Ovary (tissue), 7 donors: ENCODE measurements at regions not wholly inside any gene's neighbourhood (a gene's known extent, or its start where the extent isn't known, plus 50 kb on each side); places are given as distances from the start of the nearest gene placed in this dataset.
A peak's percentile ranks its signal among the peaks of the same experiment; 100 is the strongest.

Experiments used
- DNase-seq, 5 donors: peaks; one replicate each; pipeline ENCODE4 v3.0.0-alpha.2; 2019 to 2020
- H3K27ac ChIP-seq, 2 donors: fragments of 200-600 bp; one replicate each; pipeline versions ENCODE4 v1.5.1 to v1.8.0; 2019 to 2022
- H3K27me3 ChIP-seq: fragments of 200-600 bp; one replicate; pipeline ENCODE4 v1.8.0; 2022
- H3K36me3 ChIP-seq: fragments of 200-600 bp; sonication (generic); one replicate; pipeline ENCODE4 v1.5.1; 2019
- H3K4me1 ChIP-seq: one replicate; pipeline ENCODE4 v1.8.1; 2013; ENCODE audit warnings: mild to moderate bottlenecking, moderate library complexity; ENCODE audit not compliant: insufficient read depth
- H3K4me3 ChIP-seq: fragments of 200-600 bp; sonication (generic); one replicate; pipeline ENCODE4 v1.5.1; 2017
- H3K9me3 ChIP-seq, 2 donors: fragments of 200-600 bp in 1 of 2; sonication (generic) in 1 of 2; one replicate each; pipeline versions ENCODE4 v1.5.1 to v1.8.1; 2013 to 2019; ENCODE audit warnings: mild to moderate bottlenecking in 1 of 2, moderate library complexity in 1 of 2
- EP300 ChIP-seq: sonication (generic); formaldehyde crosslinking; IDR thresholded peaks from one replicate; pipeline ENCODE4 v1.6.1; 2017; ENCODE audit warnings: antibody characterized with exemption
- POLR2A ChIP-seq: fragments of 450-650 bp; IDR thresholded peaks from one replicate; pipeline ENCODE4 v1.6.1; 2017; ENCODE audit warnings: antibody characterized with exemption, mild to moderate bottlenecking, moderate library complexity
- WGBS, 3 donors: extraction: QIAGEN DNeasy Blood & Tissue Kit in 1 of 3; methylation state at CpG; one replicate each; pipeline versions ENCODE4 v1.1.5 to v1.1.7; 2013 to 2017; 5-methylcytosine and 5-hydroxymethylcytosine counted together
- intact Hi-C, 4 donors: fragments of 100-400 bp; cut with DNase I; formaldehyde crosslinking; loops; one replicate each; pipeline versions ENCODE4 v1.11.0 to v1.15.1; 2022 to 2023
- TF ChIP-seq, protein P1 (sequence below), 3 donors: fragments of 450-650 bp in 2 of 3; fragments of 200-600 bp in 1 of 3; IDR thresholded peaks; one replicate each; pipeline versions ENCODE4 v1.5.1 to v1.8.0; 2016 to 2022; ENCODE audit warnings: antibody characterized with exemption in 3 of 3, mild to moderate bottlenecking in 1 of 3
- donor health status: DM: no; HTN: no; CAD: no; lungs with moderate emphysema.
- donor health status: DM: no; HTN: no; CAD: no.
- donor health status: Bipolar disorder and iron deficiency.
- donor health status: DM: no; HTN: no; CAD: no.
- donor health status: DM: yes; HTN: yes; CAD: no.

DNA sequence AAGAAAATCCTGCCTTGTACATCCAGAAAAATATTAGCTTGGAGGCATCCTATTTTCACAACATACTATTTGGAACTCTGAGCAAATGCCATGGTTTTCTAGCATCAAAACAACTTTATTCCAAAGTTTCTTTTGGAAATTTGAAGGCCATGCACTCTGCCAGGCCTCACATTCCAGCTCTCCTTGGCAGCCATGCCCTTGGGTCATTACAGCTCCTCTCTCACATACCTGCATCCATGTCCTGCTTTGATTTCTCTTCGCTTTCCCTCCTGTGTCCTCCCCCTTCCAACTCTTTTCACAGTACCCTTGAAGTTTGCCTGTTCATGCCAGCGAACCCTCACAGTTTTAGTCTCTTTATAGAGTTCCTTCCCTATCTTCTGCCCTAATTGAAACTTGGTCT is 70.9 kb upstream of the TPRG1 start:
- peak overlapping the region in 1 of 2 donors; percentile 81 for H3K27ac ChIP-seq
- no peaks in the 10 kb centered on the region for H3K27me3 ChIP-seq
- no peak overlapping the region for H3K4me3 ChIP-seq
- peaks cover 10% of the 10 kb centered on the region for H3K4me1 ChIP-seq
- intact Hi-C loops: no loop called here
- 96 to 100% (median 99%) methylated on average over 2 of the region's 2 CpGs for WGBS, 3 donors
- TF ChIP-seq, protein P1, sequence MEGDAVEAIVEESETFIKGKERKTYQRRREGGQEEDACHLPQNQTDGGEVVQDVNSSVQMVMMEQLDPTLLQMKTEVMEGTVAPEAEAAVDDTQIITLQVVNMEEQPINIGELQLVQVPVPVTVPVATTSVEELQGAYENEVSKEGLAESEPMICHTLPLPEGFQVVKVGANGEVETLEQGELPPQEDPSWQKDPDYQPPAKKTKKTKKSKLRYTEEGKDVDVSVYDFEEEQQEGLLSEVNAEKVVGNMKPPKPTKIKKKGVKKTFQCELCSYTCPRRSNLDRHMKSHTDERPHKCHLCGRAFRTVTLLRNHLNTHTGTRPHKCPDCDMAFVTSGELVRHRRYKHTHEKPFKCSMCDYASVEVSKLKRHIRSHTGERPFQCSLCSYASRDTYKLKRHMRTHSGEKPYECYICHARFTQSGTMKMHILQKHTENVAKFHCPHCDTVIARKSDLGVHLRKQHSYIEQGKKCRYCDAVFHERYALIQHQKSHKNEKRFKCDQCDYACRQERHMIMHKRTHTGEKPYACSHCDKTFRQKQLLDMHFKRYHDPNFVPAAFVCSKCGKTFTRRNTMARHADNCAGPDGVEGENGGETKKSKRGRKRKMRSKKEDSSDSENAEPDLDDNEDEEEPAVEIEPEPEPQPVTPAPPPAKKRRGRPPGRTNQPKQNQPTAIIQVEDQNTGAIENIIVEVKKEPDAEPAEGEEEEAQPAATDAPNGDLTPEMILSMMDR (IDR thresholded peaks at IDR 0.05): no peak
- TF ChIP-seq EP300 (no peak), POLR2A (no peak)
- no peaks in the 10 kb centered on the region for H3K9me3 ChIP-seq
- no peak for DNase-seq
- H3K36me3 ChIP-seq: no peaks in the 10 kb centered on the region

DNA sequence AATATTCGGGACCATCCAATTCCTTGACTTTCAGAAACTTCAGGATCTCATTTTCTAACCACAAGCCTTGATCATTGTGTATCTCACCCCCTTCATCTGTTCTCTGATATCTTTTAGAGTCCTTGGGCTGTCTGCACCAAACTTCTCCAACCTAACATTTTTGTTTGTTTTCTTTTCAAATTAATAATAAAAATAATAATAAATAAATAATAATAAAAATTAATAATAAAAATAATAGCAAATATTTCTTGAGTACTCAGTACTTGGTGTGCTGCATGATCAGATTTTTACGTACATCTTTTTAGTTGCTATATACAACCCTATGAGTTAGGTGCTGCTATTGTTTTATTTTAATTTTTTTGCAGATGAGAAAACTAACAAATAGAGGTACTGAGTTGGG is 70.2 kb upstream of the TPRG1 start:
- TF ChIP-seq POLR2A: no peak
- no peak for TF ChIP-seq EP300
- TF ChIP-seq, protein P1 (IDR thresholded peaks at IDR 0.05): no peak
- intact Hi-C loops: no loop called here
- H3K4me1 ChIP-seq: peaks cover 10% of the 10 kb centered on the region
- 95 to 96% (median 96%) methylated on average over 2 of the region's 2 CpGs for WGBS, 3 donors
- H3K27ac ChIP-seq: peak overlapping the region in 1 of 2 donors; percentile 28
- DNase-seq: no peak
- no peaks in the 10 kb centered on the region for H3K36me3 ChIP-seq
- no peaks in the 10 kb centered on the region for H3K27me3 ChIP-seq
- H3K9me3 ChIP-seq: no peaks in the 10 kb centered on the region
- H3K4me3 ChIP-seq: no peak overlapping the region

GRCh38 chr3:189103208-189103607 is 68.6 kb upstream of the TPRG1 start:
- intact Hi-C loops: no loop called here
- Histone ChIP-seq H3K9me3 (no peaks in the 10 kb centered on the region), H3K27ac (no peak overlapping the region), H3K27me3 (no peaks in the 10 kb centered on the region), H3K4me1 (peaks cover 9% of the 10 kb centered on the region), H3K36me3 (no peaks in the 10 kb centered on the region), H3K4me3 (no peak overlapping the region)
- no peak for DNase-seq
- 58 to 76% (median 62%) methylated on average over 1 of the region's 1 CpG for WGBS, 3 donors
- TF ChIP-seq POLR2A: no peak
- TF ChIP-seq, protein P1 (IDR thresholded peaks at IDR 0.05): no peak
- TF ChIP-seq EP300: no peak

GRCh38 chr3:189108067-189108466 is 63.7 kb upstream of the TPRG1 start:
- 33 to 38% (median 33%) methylated on average over 1 of the region's 1 CpG for WGBS, 3 donors
- no peak overlapping the region for H3K27ac ChIP-seq
- H3K9me3 ChIP-seq: no peaks in the 10 kb centered on the region
- H3K4me3 ChIP-seq: no peak overlapping the region
- intact Hi-C loops: no loop called here
- DNase-seq: no peak
- H3K36me3 ChIP-seq: no peaks in the 10 kb centered on the region
- no peak for TF ChIP-seq POLR2A
- TF ChIP-seq, protein P1 (IDR thresholded peaks at IDR 0.05): no peak
- TF ChIP-seq EP300: no peak
- H3K27me3 ChIP-seq: no peaks in the 10 kb centered on the region
- no peaks in the 10 kb centered on the region for H3K4me1 ChIP-seq

DNA sequence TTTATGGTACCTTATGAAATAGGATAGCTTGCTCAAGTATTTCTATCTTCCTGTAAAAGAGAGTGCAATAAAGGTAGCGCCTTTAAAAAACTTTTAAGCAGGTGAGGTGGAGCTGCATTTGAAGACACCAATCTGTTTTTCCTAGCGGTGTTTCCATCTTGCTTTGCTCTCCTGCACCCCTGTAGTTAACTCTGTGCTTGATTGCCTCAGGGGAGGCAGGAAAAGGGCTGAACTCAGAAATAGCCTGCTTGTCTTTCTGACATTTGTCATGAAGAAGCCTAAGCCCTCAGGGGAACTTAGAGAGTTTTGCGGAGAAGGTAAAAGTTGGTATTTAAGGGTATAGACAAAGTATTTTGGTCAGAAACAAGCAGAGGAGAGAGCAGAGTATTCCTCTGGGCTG is 63.0 kb upstream of the TPRG1 start:
- H3K4me3 ChIP-seq: no peak overlapping the region
- intact Hi-C loops: no loop called here
- H3K27me3 ChIP-seq: no peaks in the 10 kb centered on the region
- H3K9me3 ChIP-seq: no peaks in the 10 kb centered on the region
- no peak overlapping the region for H3K27ac ChIP-seq
- TF ChIP-seq EP300: no peak
- TF ChIP-seq POLR2A: no peak
- TF ChIP-seq, protein P1 (IDR thresholded peaks at IDR 0.05): no peak
- H3K36me3 ChIP-seq: no peaks in the 10 kb centered on the region
- DNase-seq: no peak
- WGBS, 3 donors: 67 to 72% (median 70%) methylated on average over 3 of the region's 3 CpGs
- no peaks in the 10 kb centered on the region for H3K4me1 ChIP-seq
